GM06990 (cell line): ENCODE measurements at regions not wholly inside any gene's neighbourhood (a gene's known extent, or its start where the extent isn't known, plus 50 kb on each side); places are given as distances from the start of the nearest gene placed in this dataset.
"Not testable (repeated sequence)": the region's sequence is repeated elsewhere in the genome, so short reads cannot be mapped to it uniquely, and the experiment has no call there.

ENCODE experiments used
- DNase-seq: peaks from one replicate; pipeline ENCODE4 v3.0.0-alpha.2; 2011; ENCODE audit not compliant: insufficient read length; ENCODE audit errors: extremely low read depth
- H3K27me3 ChIP-seq: replicated peaks from 2 replicates; pipeline ENCODE4 v1.6.0; 2011; ENCODE audit warnings: low read length; ENCODE audit not compliant: control insufficient read depth, insufficient read depth
- H3K36me3 ChIP-seq: 2 replicates; pipeline ENCODE4 v1.5.1; 2011; ENCODE audit warnings: low read length; ENCODE audit not compliant: control insufficient read depth, insufficient read depth
- H3K4me3 ChIP-seq: replicated peaks from 2 replicates; pipeline ENCODE4 v1.5.1; 2011; ENCODE audit warnings: low read depth, mild to moderate bottlenecking, control low read depth, low read length
- CTCF ChIP-seq: IDR thresholded peaks from 2 replicates; pipeline ENCODE4 v1.5.1; 2011; ENCODE audit warnings: low read length, control low read depth, mild to moderate bottlenecking, inconsistent platforms; ENCODE audit not compliant: insufficient read depth, poor library complexity, severe bottlenecking

- Histone ChIP-seq H3K27me3 (no peaks in the 10 kb centered on the region; the same call in none of the 2 replicates), H3K36me3 (no peaks in the 10 kb centered on the region), H3K4me3 (no peak overlapping the region)
- no peak for DNase-seq
- TF ChIP-seq CTCF = no peak
Measured at GRCh38 chr1:157348538-157349480, 203.5 kb downstream of the FCRL5 start.

- H3K4me3 ChIP-seq = no peak overlapping the region
- DNase-seq = no peak
- no peaks in the 10 kb centered on the region for H3K36me3 ChIP-seq
- TF ChIP-seq CTCF = peak; percentile 2
- no peaks in the 10 kb centered on the region; the same call in none of the 2 replicates for H3K27me3 ChIP-seq
Measured at GRCh38 chr1:157347506-157347905, 204.8 kb downstream of the FCRL5 start.

- DNase-seq, H3K36me3 ChIP-seq, H3K27me3 ChIP-seq, H3K4me3 ChIP-seq: not testable (repeated sequence)
Measured at GRCh38 chr1:157337785-157338184, 199.6 kb upstream of the ETV3 start.

- H3K4me3 ChIP-seq = no peak overlapping the region
- H3K36me3 ChIP-seq = no peaks in the 10 kb centered on the region
- no peak for DNase-seq
- no peak for TF ChIP-seq CTCF
- H3K27me3 ChIP-seq = no peaks in the 10 kb centered on the region; the same call in 1 of the 2 replicates
Measured at GRCh38 chr1:157335056-157335455, 196.9 kb upstream of the ETV3 start.

- DNase-seq = no peak
- H3K36me3 ChIP-seq = no peaks in the 10 kb centered on the region
- no peaks in the 10 kb centered on the region; the same call in 1 of the 2 replicates for H3K27me3 ChIP-seq
- TF ChIP-seq CTCF = no peak
- H3K4me3 ChIP-seq = no peak overlapping the region
Measured at GRCh38 chr1:157334041-157334440, 195.8 kb upstream of the ETV3 start.

- not testable (repeated sequence) for DNase-seq, H3K4me3 ChIP-seq, H3K36me3 ChIP-seq, H3K27me3 ChIP-seq
Measured at GRCh38 chr1:157330177-157330576, 192.0 kb upstream of the ETV3 start.

GRCh38 chr1:157328120-157328519 is 189.9 kb upstream of the ETV3 start:
- H3K4me3 ChIP-seq = not testable (repeated sequence)

More at GRCh38 chr1:157328120-157328519, 189.9 kb upstream of the ETV3 start:
- not testable (repeated sequence) for H3K27me3 ChIP-seq, H3K36me3 ChIP-seq, DNase-seq
